A549 (cell line): ENCODE measurements at regions not wholly inside any gene's neighbourhood (a gene's known extent, or its start where the extent isn't known, plus 50 kb on each side); places are given as distances from the start of the nearest gene placed in this dataset.

ENCODE experiments used
- ATAC-seq, 2 experiments: fragments of 200-7000 bp in 1 of 2; fragments of >200 bp in 1 of 2; cut with Nextera tagmentation in 1 of 2; cut with Tn5 transposase in 1 of 2; 3 replicates each; pipeline versions ENCODE4 v1.8.0 to v1.9.1; 2018 to 2020; ENCODE audit warnings: mild to moderate bottlenecking in 1 of 2, moderate library complexity in 1 of 2
- CTCF ChIA-PET: fragments of 300-600 bp; sonication (Branson Sonifier 250); formaldehyde crosslinking; extraction: SDS; loops from one replicate; lab custom pipeline; 2021; ENCODE audit warnings: antibody characterized with exemption, inconsistent platforms; lab: Yijun Ruan, JAX
- POLR2A ChIA-PET: fragments of 350-600 bp; formaldehyde crosslinking; extraction: SDS; loops from one replicate; lab custom pipeline; 2021; ENCODE audit warnings: antibody characterized with exemption, inconsistent platforms; lab: Yijun Ruan, JAX
- DNase-seq, 2 experiments: peaks; one replicate each; pipeline versions ENCODE4 v3.0.0 to v3.0.0-alpha.2; 2011 to 2016; ENCODE audit warnings: low read depth in 1 of 2, low spot score in 1 of 2
- FAIRE-seq: peaks from 2 replicates; lab custom pipeline; 2011; peaks lifted over from hg19 to GRCh38; lab: Jason Lieb, UNC
- H3K27ac ChIP-seq, 2 experiments: fragments of >200 bp; sonication (Bioruptor Twin); formaldehyde crosslinking; 3 replicates each; pipeline ENCODE4 v1.5.1; 2016 to 2017
- H3K4me1 ChIP-seq: fragments of >200 bp; sonication (Bioruptor Twin); formaldehyde crosslinking; 3 replicates; pipeline ENCODE4 v1.6.1; 2016
- H3K4me2 ChIP-seq: fragments of >200 bp; sonication (Bioruptor Twin); formaldehyde crosslinking; 3 replicates; pipeline ENCODE4 v1.6.1; 2016
- H3K4me3 ChIP-seq: fragments of >200 bp; sonication (Bioruptor Twin); formaldehyde crosslinking; 3 replicates; pipeline ENCODE4 v1.5.1; 2016
- H3K9me3 ChIP-seq: fragments of >200 bp; sonication (Bioruptor Twin); formaldehyde crosslinking; 3 replicates; pipeline ENCODE4 v1.6.1; 2016
- BCL3 ChIP-seq: fragments of >200 bp; sonication (Bioruptor Twin); formaldehyde crosslinking; IDR thresholded peaks from 3 replicates; pipeline ENCODE4 v1.6.1; 2016
- ESRRA ChIP-seq: fragments of 150-350 bp; IDR thresholded peaks from 2 replicates; pipeline ENCODE4 v1.6.1; 2014; ENCODE audit warnings: mild to moderate bottlenecking, low read length, borderline replicate concordance
- FOSL2 ChIP-seq, 2 experiments: fragments of 450-650 bp in 1 of 2; fragments of >200 bp in 1 of 2; sonication (Bioruptor Twin) in 1 of 2; formaldehyde crosslinking; IDR thresholded peaks; 2 replicates each; pipeline versions ENCODE4 v1.5.0 to v1.6.1; 2016 to 2020; ENCODE audit warnings: mild to moderate bottlenecking in 1 of 2, moderate library complexity in 1 of 2
- FOXS1 ChIP-seq: fragments of 250-450 bp; sonication (Bioruptor Pico); IDR thresholded peaks from 2 replicates; pipeline ENCODE4 v1.5.0; 2020; ENCODE audit warnings: mild to moderate bottlenecking, moderate library complexity
- GATA3 ChIP-seq: IDR thresholded peaks from 2 replicates; pipeline ENCODE4 v1.6.1; 2012; ENCODE audit warnings: borderline replicate concordance
- HMGXB4 ChIP-seq: fragments of 250-450 bp; sonication (Bioruptor Pico); IDR thresholded peaks from 2 replicates; pipeline ENCODE4 v1.5.0; 2021; ENCODE audit warnings: mild to moderate bottlenecking, moderate library complexity, borderline replicate concordance
- HOXA7 ChIP-seq: fragments of 250-450 bp; sonication (Bioruptor Pico); IDR thresholded peaks from 2 replicates; pipeline ENCODE4 v1.5.0; 2020; ENCODE audit warnings: mild to moderate bottlenecking, moderate library complexity
- HOXB13 ChIP-seq: fragments of 250-450 bp; sonication (Bioruptor Pico); IDR thresholded peaks from 2 replicates; pipeline ENCODE4 v1.5.0; 2020; ENCODE audit warnings: low read depth, mild to moderate bottlenecking, moderate library complexity
- HOXB5 ChIP-seq: fragments of 250-450 bp; sonication (Bioruptor Pico); IDR thresholded peaks from 2 replicates; pipeline ENCODE4 v1.5.0; 2020; ENCODE audit warnings: mild to moderate bottlenecking, moderate library complexity
- JUN ChIP-seq, 2 experiments: fragments of >200 bp; sonication (Bioruptor Twin); formaldehyde crosslinking; IDR thresholded peaks; 2 replicates in 1 of 2; 3 replicates in 1 of 2; pipeline ENCODE4 v1.6.1; 2016 to 2017
- KDM5A ChIP-seq: fragments of 200-600 bp; sonication (generic); IDR thresholded peaks from 2 replicates; pipeline ENCODE4 v1.6.1; 2016; ENCODE audit warnings: antibody characterized with exemption, mild to moderate bottlenecking
- MAFK ChIP-seq: fragments of 450-650 bp; IDR thresholded peaks from 2 replicates; pipeline ENCODE4 v1.6.1; 2014; ENCODE audit not compliant: partially characterized antibody
- MAZ ChIP-seq: fragments of 150-350 bp; IDR thresholded peaks from 2 replicates; pipeline ENCODE4 v1.6.1; 2014; ENCODE audit warnings: antibody characterized with exemption, low read depth, low read length, borderline replicate concordance
- NFE2L2 ChIP-seq: fragments of 150-350 bp; conservative IDR thresholded peaks from 2 replicates; pipeline ENCODE4 v1.6.1; 2014; ENCODE audit warnings: low read length
- PHF8 ChIP-seq: fragments of 200-600 bp; sonication (generic); IDR thresholded peaks from 2 replicates; pipeline ENCODE4 v1.6.1; 2016; ENCODE audit warnings: low read depth, mild to moderate bottlenecking, antibody characterized with exemption, moderate library complexity, borderline replicate concordance
- RAD21 ChIP-seq, 2 experiments: fragments of >200 bp in 1 of 2; sonication (Bioruptor Twin) in 1 of 2; formaldehyde crosslinking in 1 of 2; IDR thresholded peaks in 1 of 2; conservative IDR thresholded peaks in 1 of 2; 2 replicates in 1 of 2; 3 replicates in 1 of 2; pipeline ENCODE4 v1.6.1; 2012 to 2018; ENCODE audit warnings: inconsistent platforms in 1 of 2
- RARB ChIP-seq: fragments of 250-450 bp; sonication (Bioruptor Pico); IDR thresholded peaks from 2 replicates; pipeline ENCODE4 v1.8.0; 2021; ENCODE audit warnings: mild to moderate bottlenecking, moderate library complexity
- REST ChIP-seq: fragments of 200-600 bp; sonication (generic); IDR thresholded peaks from 2 replicates; pipeline ENCODE4 v1.6.1; 2016; ENCODE audit warnings: antibody characterized with exemption, mild to moderate bottlenecking, moderate library complexity
- RFX5 ChIP-seq: fragments of 450-650 bp; IDR thresholded peaks from 2 replicates; pipeline ENCODE4 v1.7.1; 2014; ENCODE audit warnings: antibody characterized with exemption, mild to moderate bottlenecking, moderate library complexity
- USF2 ChIP-seq: fragments of 450-650 bp; IDR thresholded peaks from 2 replicates; pipeline ENCODE4 v1.6.1; 2014; ENCODE audit warnings: antibody characterized with exemption
- ZSCAN20 ChIP-seq: fragments of 250-450 bp; sonication (Bioruptor Pico); IDR thresholded peaks from 2 replicates; pipeline ENCODE4 v1.8.0; 2022; ENCODE audit warnings: mild to moderate bottlenecking, moderate library complexity
- WGBS: methylation state at CpG from one replicate; pipeline ENCODE4 v1.1.6; 2017; ENCODE audit errors: missing lambda C conversion rate; 5-methylcytosine and 5-hydroxymethylcytosine counted together

- H3K4me3 ChIP-seq: no peak overlapping the region
- FAIRE-seq (no peak), DNase-seq (no peak), ATAC-seq (no peak)
- H3K27ac ChIP-seq: no peak overlapping the region
- CTCF ChIA-PET: interaction anchor here (1.3 kb wide), 1 partner anchor 11 kb away, joined by 4 read pairs; no protein-coding TSS in a partner anchor
- POLR2A ChIA-PET: no interaction called here
- no peaks in the 10 kb centered on the region for H3K4me1 ChIP-seq
- 0% methylated on average over 2 of the region's 2 CpGs for WGBS
- no peak overlapping the region for H3K4me2 ChIP-seq
- TF ChIP-seq HOXB5 (no peak), KDM5A (no peak), BCL3 (no peak), REST (no peak), JUN (IDR thresholded peaks at IDR 0.05) (no peak), FOXS1 (CRISPR knock-in tag) (no peak), USF2 (no peak), MAZ (no peak), ZSCAN20 (CRISPR knock-in tag) (no peak), HMGXB4 (CRISPR knock-in tag) (no peak), PHF8 (no peak), NFE2L2 (no peak), FOSL2 (IDR thresholded peaks at IDR 0.05) (no peak), FOSL2 (CRISPR knock-in tag; IDR thresholded peaks at IDR 0.05) (no peak), MAFK (no peak), RAD21 (conservative IDR thresholded peaks at IDR 0.05 in 1 of 2, IDR thresholded peaks at IDR 0.05 in 1 of 2) (no peak), GATA3 (no peak), ESRRA (no peak), RFX5 (no peak), HOXB13 (CRISPR knock-in tag) (no peak), RARB (no peak)
- H3K9me3 ChIP-seq: no peaks in the 10 kb centered on the region
Measured at GRCh38 chr11:29578806-29579205, 438.0 kb downstream of the KCNA4 start.

- POLR2A ChIA-PET: no interaction called here
- Histone ChIP-seq H3K4me1 (no peaks in the 10 kb centered on the region), H3K4me3 (no peak overlapping the region), H3K9me3 (no peaks in the 10 kb centered on the region), H3K27ac (no peak overlapping the region), H3K4me2 (no peak overlapping the region)
- TF ChIP-seq HOXA7 (CRISPR knock-in tag): no peak
- FAIRE-seq (no peak), DNase-seq (no peak), ATAC-seq (no peak)
- CTCF ChIA-PET: interaction anchor here (1.6 kb wide), 1 partner anchor 8 kb away, joined by 3 read pairs; no protein-coding TSS in a partner anchor
Measured at GRCh38 chr11:29564486-29564885, 452.3 kb downstream of the KCNA4 start.
